GM21390 (cell line): ENCODE measurements at regions not wholly inside any gene's neighbourhood (a gene's known extent, or its start where the extent isn't known, plus 50 kb on each side); places are given as distances from the start of the nearest gene placed in this dataset.

ENCODE experiments used
- ATAC-seq: cut with Tn5 transposase; IDR thresholded peaks from one replicate; pipeline ENCODE4 v1.9.1; 2021; ENCODE audit not compliant: unreplicated experiment

DNA sequence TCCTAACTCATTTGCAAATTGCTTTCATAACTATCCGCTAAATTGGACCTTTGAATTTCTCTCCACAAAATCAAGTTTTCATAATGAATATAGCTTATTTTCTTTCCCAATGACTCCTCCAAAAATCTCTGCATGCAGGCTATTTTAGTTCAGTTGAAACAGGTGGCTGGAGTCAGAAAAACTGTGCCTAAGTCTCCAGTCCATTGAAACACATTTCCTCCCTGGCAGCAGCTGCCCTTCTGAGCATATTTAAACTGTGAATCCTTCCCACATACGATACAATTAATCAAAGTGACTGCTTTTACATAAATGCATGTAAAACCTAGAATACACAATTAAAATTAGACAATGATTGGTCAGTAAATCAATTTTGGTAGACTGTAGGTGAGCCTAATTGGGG is 344.6 kb upstream of the MARCKS start:
- no peak for ATAC-seq

DNA sequence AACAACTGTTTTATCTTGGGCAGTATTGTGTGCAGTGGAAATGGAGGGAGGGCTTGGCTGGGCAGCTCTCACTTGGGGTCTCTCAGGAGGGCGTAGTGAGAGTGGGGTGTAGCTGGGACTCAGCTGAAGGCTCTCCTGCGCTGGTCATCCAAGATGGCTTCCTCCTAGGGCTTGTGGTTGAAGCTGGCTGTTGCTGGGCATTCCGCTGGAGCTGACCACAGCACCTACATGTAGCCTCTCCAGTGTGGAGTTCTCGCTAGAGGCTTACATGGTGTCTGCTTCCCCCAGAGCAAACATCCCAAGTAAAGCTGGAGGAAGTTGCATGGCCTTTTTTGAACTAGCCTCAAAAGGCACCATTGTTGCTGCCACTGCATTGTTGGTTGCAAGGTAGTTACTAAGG is 344.1 kb upstream of the MARCKS start:
- ATAC-seq: no peak

DNA sequence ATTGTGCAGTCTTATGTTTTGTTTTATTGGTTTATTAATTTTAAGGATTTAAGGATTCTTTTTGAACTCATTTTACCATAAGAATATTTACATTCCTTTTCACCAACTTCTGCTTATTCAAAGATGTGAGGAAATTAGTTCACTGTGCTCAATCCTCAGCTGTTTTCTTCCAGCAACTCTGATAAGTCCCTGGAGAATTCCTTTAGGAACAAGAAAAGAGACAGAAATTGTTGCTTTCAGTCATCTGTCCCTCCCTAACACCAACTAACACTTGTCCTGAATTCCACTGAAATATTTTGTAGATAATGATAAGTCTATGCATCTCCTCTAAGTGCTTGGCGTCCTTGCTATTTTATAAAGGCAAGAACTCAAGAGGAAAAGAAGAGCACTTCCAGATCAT is 334.8 kb upstream of the MARCKS start:
- ATAC-seq: no peak

DNA sequence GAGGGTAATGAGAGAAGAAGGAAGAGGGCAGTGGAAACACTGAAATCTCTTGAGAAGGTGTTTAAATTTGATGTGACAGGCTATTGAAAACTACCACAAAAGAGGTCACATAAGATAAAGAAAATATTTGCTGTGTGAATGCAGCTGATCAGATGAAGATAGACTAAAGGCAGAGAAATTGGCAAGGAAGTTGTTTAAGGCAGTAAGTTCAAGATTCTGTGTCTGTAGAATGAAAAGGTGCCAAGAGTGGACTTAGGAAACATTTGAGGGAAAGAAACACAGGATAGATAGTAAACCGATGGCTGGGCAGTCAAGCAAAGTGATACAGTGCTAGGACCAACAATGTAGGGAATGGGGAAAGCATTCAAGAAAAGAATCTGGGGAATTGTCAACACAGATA is 332.3 kb upstream of the MARCKS start:
- ATAC-seq: no peak

DNA sequence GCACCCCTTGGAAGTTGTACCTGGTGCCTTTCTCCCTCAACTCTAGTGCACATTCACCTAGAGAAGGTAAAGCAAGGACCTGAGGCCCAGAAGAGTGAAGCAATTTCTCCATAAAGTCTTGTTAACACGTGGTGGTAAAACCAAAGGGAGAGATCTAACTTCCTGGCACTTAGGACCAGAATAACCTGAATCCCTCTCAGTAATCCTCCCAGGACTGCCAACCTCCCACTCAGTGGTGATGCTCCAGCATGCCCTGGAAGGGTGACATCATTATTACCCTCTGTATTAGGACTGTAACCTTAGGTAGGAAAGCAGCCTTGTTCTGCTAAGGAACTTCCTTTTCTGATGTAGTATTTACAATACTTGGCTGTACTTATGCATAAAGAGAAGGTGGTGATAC is 330.6 kb upstream of the MARCKS start:
- ATAC-seq: no peak

DNA sequence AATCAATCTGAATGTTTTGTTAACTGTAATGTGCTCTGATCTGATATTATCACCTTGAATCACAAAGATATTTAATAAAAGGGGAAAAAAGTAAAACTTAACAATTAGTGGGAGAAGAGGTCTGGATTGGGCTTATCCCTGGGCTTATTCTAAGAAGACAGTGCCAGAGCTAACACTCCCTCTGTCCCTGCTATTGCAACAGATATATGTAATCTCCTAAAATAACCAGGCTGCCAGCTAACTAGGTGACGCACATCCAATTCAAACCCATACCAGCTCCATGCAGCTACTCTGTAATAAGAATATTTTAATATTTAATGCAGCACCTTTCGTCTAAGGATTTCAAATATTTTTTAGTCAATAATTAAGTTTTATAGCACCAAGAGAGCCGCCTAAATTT is 330.1 kb upstream of the MARCKS start:
- no peak for ATAC-seq

DNA sequence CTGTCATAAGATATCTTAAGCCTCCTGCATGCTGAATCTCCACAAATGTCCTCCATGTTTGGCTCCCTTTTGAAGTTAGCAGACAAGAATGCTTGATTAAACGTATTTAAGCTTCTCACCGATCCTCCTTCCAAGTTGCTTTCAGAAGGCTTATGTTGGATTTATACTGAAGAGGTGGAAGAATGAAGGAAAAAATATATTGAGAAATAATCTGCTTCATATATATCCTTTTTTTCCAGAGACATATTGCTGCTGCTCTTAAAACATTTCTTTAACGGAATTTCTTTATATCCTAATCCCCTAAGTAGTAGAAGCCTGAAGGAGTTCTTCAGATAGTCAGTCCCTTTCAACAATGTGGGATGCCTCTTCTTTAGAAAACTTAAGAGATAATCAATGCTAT is 329.0 kb upstream of the MARCKS start:
- no peak for ATAC-seq

DNA sequence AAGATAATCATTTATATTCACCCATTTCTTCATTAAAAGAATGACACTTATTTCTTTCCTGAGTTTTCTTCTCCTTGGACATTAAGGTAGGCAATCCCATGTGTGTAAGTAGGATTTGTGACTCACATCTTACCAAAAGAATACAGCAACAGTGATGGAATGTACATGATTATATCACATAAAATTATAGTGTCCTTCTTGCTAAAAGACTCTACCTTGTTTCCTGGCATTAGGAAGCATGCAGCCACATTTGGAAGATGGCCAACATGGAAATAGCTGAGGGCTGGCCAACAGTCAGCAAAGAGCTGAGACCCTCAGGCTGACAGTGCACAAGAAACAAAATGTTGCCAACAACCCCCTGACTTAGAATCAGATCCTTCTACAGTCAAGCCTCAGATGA is 327.9 kb upstream of the MARCKS start:
- ATAC-seq: no peak

DNA sequence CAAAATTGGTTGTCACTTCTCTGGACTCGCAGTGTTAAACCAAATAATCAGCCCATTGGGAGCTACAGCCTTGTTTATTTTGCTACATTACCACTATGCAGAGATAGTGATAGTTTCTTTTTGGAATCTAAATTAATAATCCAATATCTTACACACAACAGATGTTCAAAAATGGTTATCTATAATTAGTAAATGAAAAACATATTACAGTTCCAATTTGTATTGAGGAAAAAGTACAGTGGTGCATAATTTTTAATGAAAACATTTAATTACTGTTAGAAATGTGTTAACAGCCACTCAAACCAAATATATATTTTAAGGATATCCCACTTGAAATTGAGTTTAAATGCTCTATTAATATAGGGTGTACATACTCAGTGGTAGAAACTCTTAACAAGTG is 327.3 kb upstream of the MARCKS start:
- ATAC-seq: no peak

DNA sequence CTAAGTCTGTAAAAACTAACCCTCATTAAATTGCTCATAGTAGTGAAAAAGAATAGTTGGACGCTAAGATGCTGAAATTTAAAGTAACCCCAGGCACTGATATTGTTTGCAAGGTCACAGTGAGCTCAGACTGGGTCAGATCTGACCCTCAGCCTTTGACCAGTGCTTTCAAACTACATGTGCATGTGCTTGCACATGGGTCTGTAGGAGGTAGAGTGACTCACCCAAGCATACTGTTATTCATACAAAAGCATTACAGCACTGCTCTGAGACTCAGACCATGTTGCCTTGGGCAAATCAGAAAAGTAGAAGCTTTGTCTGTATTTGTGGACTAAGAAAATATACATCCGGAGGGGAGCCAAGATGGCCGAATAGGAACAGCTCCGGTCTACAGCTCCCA is 326.4 kb upstream of the MARCKS start:
- no peak for ATAC-seq

DNA sequence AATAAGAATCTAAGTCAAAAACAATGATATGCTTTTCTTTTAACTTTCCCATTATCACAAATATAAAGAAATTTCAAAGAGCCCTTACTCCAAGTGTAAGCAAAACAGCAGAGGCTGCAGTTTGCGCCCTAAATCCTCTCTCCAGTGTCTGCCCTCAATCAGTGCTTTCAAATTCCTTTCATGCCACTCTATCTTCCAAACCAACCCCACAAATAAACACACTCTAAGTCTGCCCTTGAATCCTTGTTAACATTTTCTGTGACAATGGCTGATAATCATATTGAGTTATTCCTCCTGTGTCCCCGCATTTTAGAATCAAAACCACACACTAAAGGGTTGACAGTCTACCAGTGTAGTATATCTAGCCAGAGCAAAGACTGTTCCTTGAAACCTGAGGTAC is 317.9 kb upstream of the MARCKS start:
- ATAC-seq: no peak

DNA sequence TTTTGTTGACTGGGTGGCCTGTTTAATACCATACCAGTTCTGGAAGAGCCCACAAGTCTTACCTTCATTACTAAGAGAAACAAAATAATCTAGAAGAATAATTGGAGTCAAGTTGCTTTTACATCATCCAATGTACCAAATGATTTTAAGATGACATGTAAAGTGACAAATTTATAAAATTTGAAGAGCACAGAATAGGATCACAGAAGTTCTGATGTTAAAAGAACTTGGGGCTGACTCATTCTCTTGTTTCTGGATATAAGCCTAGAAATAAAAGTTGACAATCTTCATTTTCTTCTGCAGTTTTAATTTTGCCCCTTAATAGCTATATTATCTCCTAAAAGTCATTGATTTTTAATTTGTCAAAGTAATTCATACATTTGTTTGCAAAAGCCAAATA is 317.5 kb upstream of the MARCKS start:
- no peak for ATAC-seq

DNA sequence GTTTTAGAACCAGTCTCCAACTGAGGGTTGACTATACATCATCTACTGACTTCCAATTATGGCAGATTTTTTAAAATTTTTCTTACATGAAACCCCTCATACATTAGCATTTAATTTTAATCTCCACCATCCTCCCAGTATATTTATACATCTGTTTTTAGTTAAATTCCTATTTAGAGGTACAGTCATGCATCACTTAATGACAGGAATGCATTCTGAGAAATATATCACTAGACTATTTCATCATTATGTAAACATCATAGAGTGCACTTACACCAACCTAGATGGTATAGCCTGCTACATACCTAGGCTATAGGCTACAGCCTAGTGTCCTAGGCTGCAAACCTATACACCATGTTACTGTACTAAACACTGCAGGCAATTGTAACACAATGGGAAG is 316.7 kb upstream of the MARCKS start:
- no peak for ATAC-seq

DNA sequence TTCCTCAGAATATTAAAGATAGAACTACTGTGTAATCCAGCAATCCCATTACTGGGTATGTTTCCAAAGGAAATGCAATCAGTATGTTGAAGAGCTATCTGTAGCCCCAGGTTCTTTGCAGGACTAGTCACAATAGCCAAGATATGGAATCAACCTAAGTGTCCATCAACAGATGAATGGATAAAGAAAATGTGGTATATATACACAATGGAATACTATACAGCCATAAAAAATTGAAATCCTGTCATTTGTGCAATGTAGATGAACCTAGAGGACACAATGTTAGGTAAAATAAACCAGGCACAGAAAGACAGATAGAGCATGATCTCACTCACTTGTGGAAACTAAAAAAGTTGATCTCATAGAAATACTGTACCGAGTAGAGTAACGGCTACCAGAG is 306.0 kb upstream of the MARCKS start:
- no peak for ATAC-seq

DNA sequence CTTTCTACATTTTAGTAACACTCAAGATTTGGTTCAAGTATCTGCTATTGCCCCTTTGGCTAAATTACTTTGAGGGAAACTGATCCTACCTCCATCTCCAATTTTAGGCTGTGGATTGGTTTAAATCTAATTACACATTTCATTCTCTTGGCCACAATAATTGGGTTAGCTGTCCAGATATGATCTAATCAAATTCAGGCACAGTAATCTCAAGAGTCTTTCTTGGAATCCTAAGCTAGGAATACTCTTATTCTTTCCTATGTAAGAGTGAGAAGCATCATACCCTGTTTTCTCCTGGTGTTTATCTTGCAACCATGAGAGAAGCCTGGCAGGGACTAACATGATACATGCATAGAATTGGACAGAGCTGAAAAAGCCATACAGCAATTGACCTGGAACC is 300.4 kb upstream of the MARCKS start:
- ATAC-seq: no peak

DNA sequence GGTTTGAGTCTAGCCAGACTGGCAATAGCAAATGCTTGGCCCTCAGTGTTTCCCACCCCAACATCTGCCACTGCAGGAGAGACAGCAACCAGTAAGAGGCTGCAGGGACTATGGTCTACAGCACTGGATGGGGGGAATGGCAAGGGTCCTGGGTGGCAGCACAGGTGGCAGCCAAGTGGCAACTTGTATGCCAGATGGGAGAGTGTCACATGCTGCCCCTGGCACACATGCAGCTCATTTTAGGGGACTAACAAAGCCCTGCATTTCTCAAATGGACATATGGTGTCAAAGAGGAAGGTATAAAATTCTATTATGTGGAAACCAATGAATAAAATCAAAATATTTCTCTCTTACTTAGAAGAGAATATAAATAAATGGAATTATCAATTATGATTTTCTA is 298.7 kb upstream of the MARCKS start:
- no peak for ATAC-seq

DNA sequence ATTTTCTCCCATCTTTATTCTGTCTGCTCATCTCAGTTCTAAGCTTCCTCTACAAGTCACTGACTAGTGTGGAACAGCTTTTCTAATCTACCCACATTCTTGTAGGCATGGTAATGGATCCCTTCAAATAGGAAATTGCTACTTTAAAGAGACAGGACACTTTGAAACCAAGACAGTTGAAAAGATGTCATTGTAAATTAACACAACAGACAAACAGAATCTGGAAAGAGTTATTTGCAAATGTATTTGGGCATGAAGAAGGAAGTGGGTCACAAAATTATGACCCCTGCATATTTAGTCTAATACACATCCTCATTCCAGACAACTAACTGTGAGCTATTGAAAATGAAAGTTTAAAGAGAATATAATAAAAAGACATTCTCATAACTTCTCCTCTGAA is 298.2 kb upstream of the MARCKS start:
- ATAC-seq: no peak

DNA sequence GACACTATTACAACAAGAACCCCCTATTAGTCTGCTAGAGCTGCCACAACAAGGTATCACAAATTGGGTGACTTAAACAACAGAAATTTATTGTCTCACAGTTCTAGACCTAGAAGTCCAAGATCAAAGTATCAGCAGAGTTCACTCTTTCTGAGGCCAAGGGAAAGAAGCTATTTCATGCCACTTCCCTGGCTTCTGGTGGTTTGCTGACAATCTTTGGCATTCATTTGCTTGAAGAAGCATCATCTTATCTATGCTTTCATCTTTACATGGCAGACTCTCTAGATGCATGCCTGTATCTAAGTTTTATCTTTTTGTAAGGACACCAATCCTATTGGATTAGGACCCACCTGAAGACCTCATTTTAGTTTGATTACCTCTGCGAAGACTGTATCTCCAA is 296.8 kb upstream of the MARCKS start:
- ATAC-seq: no peak

DNA sequence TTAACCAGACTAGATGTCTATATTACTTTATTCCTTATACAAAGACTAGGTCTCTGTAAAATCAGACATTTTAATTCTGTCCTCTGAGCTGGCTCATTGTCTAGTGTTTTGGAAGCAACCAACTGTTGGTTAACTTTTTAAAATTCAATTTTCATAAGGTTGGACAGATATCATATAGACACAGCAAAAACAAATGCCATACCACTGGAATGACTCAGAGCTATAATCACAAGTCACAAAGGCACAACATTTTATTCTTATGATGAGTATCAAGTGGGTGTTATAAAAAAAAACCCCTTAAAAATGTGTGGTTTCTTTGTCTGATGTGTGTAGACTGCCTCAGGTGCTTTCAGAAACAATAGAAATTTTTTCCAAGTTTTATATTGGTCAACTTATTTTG is 296.2 kb upstream of the MARCKS start:
- ATAC-seq: no peak

DNA sequence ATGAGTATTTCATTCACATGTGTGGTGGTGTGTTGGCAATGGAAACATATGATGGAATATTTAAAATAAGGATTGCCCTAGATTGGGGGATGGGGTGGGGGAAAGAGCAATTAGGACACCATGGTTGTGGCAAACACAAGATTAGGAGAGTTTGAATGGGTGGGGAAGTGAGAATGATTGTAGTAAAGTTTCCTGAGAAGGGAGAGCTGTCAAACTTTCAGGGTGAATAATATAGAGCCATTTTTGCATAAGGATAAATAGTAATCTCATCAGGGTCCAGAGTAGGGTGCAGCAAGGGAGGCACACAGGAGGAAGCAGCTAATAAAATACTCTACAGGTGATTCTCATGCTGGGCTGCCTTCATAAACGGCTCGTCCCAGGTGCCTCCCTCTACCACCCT is 294.9 kb upstream of the MARCKS start:
- peak; percentile 52 for ATAC-seq

DNA sequence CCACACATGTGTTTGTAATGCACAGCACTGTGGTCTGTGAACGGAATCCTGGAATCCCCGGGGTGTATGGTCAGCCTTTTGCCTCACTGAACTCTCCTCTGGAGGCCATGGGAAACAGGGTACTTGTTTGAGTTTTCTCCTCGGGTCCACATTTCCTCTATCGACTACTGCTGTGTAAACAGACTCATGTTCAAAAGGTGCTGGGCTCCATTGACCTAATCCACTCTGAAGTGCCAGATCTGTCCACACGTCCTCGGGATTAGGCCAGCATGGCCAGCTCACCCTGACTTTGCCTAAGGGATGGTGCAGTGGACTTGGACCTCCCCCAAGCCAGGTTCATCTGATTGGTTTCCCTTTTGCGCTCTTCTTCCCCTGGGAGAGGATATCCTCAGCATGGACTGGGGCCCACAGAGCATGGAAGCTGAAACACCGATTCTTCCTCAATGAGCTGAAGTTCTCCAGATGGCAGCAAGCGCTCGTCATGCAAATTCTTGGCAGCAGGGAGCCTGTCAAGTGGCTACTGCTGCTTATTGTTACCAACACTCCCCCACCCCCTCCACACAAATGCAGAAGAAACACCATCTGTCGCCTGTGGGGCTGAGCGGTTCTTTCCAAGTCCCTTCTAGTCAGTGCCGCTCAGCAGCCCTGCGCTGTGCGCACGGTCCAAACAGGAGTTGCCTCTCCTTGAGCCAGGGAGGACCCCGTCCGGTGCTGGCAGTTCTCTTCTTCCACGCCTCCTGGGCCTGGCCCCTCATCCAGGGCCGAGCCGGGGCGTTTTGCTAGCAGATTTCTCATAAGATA is 292.6 kb upstream of the MARCKS start:
- peak; percentile 56 for ATAC-seq

DNA sequence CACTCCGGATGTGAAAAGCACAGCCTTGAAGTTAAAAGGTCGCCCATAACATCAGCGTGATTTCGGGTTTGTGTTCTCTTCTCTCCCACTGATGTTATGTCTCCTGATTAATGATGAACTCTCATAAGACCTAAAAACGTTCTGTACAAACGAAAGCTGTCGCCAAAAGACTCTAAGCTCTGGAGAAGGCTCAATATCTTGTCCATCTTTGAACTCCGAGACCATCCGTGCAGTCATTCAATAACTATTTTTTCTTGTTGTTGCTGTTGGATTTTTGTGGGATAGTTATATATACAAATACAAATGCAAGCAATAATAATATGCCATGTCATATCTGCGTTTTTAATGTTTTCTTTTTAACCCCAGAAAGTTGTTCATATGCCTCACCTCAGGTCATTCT is 291.8 kb upstream of the MARCKS start:
- no peak for ATAC-seq

DNA sequence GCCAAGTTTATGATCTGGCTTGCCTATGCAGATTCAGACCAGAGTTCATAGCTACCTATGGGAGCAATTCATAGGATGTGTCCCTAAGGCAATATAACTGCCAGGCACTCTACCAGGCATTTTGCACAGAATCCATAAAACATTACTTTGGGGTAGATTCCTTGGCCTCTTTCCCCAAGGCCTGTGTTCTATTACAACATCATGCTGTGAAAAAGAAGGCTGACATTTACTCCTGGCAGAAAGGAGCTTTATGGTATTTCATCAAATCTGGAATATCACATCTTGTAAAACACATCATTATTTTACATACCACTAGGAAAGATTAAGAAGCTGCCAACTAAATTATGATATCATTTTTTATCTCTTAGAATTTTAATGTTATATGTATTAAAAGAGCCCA is 287.0 kb upstream of the MARCKS start:
- ATAC-seq: no peak
